HG02763 (cell line): ENCODE measurements at regions not wholly inside any gene's neighbourhood (a gene's known extent, or its start where the extent isn't known, plus 50 kb on each side); places are given as distances from the start of the nearest gene placed in this dataset.
A peak's percentile ranks its signal among the peaks of the same experiment; 100 is the strongest.

ENCODE experiments used
- ATAC-seq: cut with Tn5 transposase; IDR thresholded peaks from one replicate; pipeline ENCODE4 v1.9.1; 2021; ENCODE audit warnings: mild to moderate bottlenecking, moderate library complexity; ENCODE audit not compliant: unreplicated experiment

GRCh38 chr5:98573834-98574320 is 199.6 kb upstream of the RGMB start:
- no peak for ATAC-seq

- no peak for ATAC-seq
Observed at GRCh38 chr5:98576275-98576674, 197.2 kb upstream of the RGMB start.

GRCh38 chr5:98578438-98578837 is 195.0 kb upstream of the RGMB start:
- no peak for ATAC-seq

GRCh38 chr5:98581112-98581997 is 192.1 kb upstream of the RGMB start:
- ATAC-seq: no peak

GRCh38 chr5:98583586-98583985 is 189.9 kb upstream of the RGMB start:
- ATAC-seq: no peak

GRCh38 chr5:98585661-98586310 is 187.7 kb upstream of the RGMB start:
- ATAC-seq: no peak

GRCh38 chr5:98586581-98586980 is 186.9 kb upstream of the RGMB start:
- ATAC-seq: no peak

GRCh38 chr5:98587166-98587565 is 186.3 kb upstream of the RGMB start:
- no peak for ATAC-seq

- ATAC-seq: no peak
Observed at GRCh38 chr5:98588215-98588614, 185.2 kb upstream of the RGMB start.

- ATAC-seq: no peak
Observed at GRCh38 chr5:98593418-98593817, 180.0 kb upstream of the RGMB start.

- ATAC-seq: no peak
Observed at GRCh38 chr5:98594098-98594497, 179.4 kb upstream of the RGMB start.

GRCh38 chr5:98599016-98599415 is 174.4 kb upstream of the RGMB start:
- ATAC-seq: no peak

- ATAC-seq: peak; percentile 65
Observed at GRCh38 chr5:98602534-98603112, 170.8 kb upstream of the RGMB start.

- ATAC-seq: no peak
Observed at GRCh38 chr5:98603456-98603855, 170.0 kb upstream of the RGMB start.

GRCh38 chr5:98604301-98604700 is 169.2 kb upstream of the RGMB start:
- ATAC-seq: no peak

GRCh38 chr5:98604721-98605425 is 168.6 kb upstream of the RGMB start:
- no peak for ATAC-seq

- ATAC-seq: no peak
Observed at GRCh38 chr5:98605426-98605825, 168.0 kb upstream of the RGMB start.

GRCh38 chr5:98606961-98607360 is 166.5 kb upstream of the RGMB start:
- ATAC-seq: no peak

- no peak for ATAC-seq
Observed at GRCh38 chr5:98608052-98608451, 165.4 kb upstream of the RGMB start.

- ATAC-seq: no peak
Observed at GRCh38 chr5:98614341-98614740, 159.1 kb upstream of the RGMB start.

- no peak for ATAC-seq
Observed at GRCh38 chr5:98621821-98622220, 151.6 kb upstream of the RGMB start.
